CD4-positive, alpha-beta T cell (primary cell): ENCODE measurements at regions not wholly inside any gene's neighbourhood (a gene's known extent, or its start where the extent isn't known, plus 50 kb on each side); places are given as distances from the start of the nearest gene placed in this dataset.

ENCODE experiments used
- ATAC-seq: fragments of 200-7000 bp; cut with Tn5 transposase; one replicate; pipeline ENCODE4 v1.10.0; 2022; ENCODE audit warnings: mild to moderate bottlenecking; ENCODE audit not compliant: poor library complexity
- CTCF ChIA-PET: fragments of 350-600 bp; sonication (Branson Sonifier 250); formaldehyde crosslinking; loops from one replicate; lab custom pipeline; 2021; ENCODE audit warnings: antibody characterized with exemption, inconsistent platforms; lab: Charles Lee
- POLR2A ChIA-PET: fragments of 350-600 bp; sonication (Branson Sonifier 250); formaldehyde crosslinking; loops from one replicate; lab custom pipeline; 2021; ENCODE audit warnings: antibody characterized with exemption, inconsistent platforms; lab: Charles Lee
- DNase-seq, 14 experiments: peaks; one replicate each; pipeline ENCODE4 v3.0.0-alpha.2; 2013 to 2020; ENCODE audit warnings: mixed read lengths in 2 of 14
- H3K27ac ChIP-seq, 2 donors: one replicate each; pipeline versions ENCODE4 v1.5.1 to v1.7.0; 2013; ENCODE audit warnings: low read length in 2 of 2, low read depth in 1 of 2, mild to moderate bottlenecking in 1 of 2
- H3K27me3 ChIP-seq, 2 experiments: 1 replicate in 1 of 2; 2 replicates in 1 of 2; pipeline versions ENCODE4 v1.6.1 to v1.7.0; 2013; ENCODE audit warnings: low read length in 2 of 2, control low read depth in 1 of 2, mild to moderate bottlenecking in 1 of 2, moderate library complexity in 1 of 2; ENCODE audit not compliant: insufficient read depth in 2 of 2, control insufficient read depth in 1 of 2
- H3K36me3 ChIP-seq: one replicate; pipeline ENCODE4 v1.6.1; 2013; ENCODE audit warnings: low read length, control low read depth; ENCODE audit not compliant: insufficient read depth
- H3K4me1 ChIP-seq: one replicate; pipeline ENCODE4 v1.6.1; 2013; ENCODE audit warnings: low read length, control low read depth; ENCODE audit not compliant: insufficient read depth
- H3K4me3 ChIP-seq: one replicate; pipeline ENCODE4 v1.5.1; 2013; ENCODE audit warnings: mild to moderate bottlenecking, low read length, moderate library complexity
- H3K9me3 ChIP-seq, 2 experiments: 1 replicate in 1 of 2; 2 replicates in 1 of 2; pipeline versions ENCODE4 v1.6.1 to v1.7.0; 2013; ENCODE audit warnings: low read length in 2 of 2, mild to moderate bottlenecking in 2 of 2, control low read depth in 1 of 2, moderate library complexity in 1 of 2; ENCODE audit not compliant: control insufficient read depth in 1 of 2, insufficient read depth in 1 of 2
- H3K27ac Mint-ChIP-seq: one replicate; pipeline ENCODE4 v1.8.0; 2020; ENCODE audit warnings: mixed read lengths
- H3K27me3 Mint-ChIP-seq: one replicate; pipeline ENCODE4 v1.8.0; 2021; ENCODE audit warnings: mixed read lengths
- H3K36me3 Mint-ChIP-seq: one replicate; pipeline ENCODE4 v1.8.0; 2021; ENCODE audit warnings: low read depth, mixed read lengths
- H3K4me1 Mint-ChIP-seq: one replicate; pipeline ENCODE4 v1.8.0; 2021; ENCODE audit warnings: low read depth, mixed read lengths
- H3K4me3 Mint-ChIP-seq: one replicate; pipeline ENCODE4 v1.8.0; 2020; ENCODE audit warnings: mild to moderate bottlenecking, mixed read lengths
- H3K9me3 Mint-ChIP-seq: one replicate; pipeline ENCODE4 v1.8.0; 2020; ENCODE audit warnings: mixed read lengths
- CTCF ChIP-seq: fragments of 200-600 bp; IDR thresholded peaks from one replicate; pipeline ENCODE4 v1.8.0; 2022; ENCODE audit warnings: antibody characterized with exemption, mild to moderate bottlenecking
- intact Hi-C, 2 experiments: fragments of 100-400 bp; cut with DNase I in 1 of 2; cut with micrococcal nuclease in 1 of 2; formaldehyde crosslinking; loops; one replicate each; pipeline versions ENCODE4 v1.15.1 to v1.9.0; 2023 to 2025; cut with DNase I, micrococcal nuclease

GRCh38 chr6:45772886-45773495, 242.7 kb downstream of the CLIC5 start:
- Mint-ChIP-seq H3K27me3 (no peaks in the 10 kb centered on the region), H3K4me3 (no peak overlapping the region), H3K9me3 (no peaks in the 10 kb centered on the region), H3K27ac (no peak overlapping the region), H3K36me3 (no peaks in the 10 kb centered on the region), H3K4me1 (no peaks in the 10 kb centered on the region)
- H3K27ac ChIP-seq: no peak overlapping the region
- intact Hi-C loops: no loop called here
- DNase-seq (no peak), ATAC-seq (no peak)
- no peak overlapping the region for H3K4me3 ChIP-seq
- TF ChIP-seq CTCF: no peak
- H3K36me3 ChIP-seq: no peaks in the 10 kb centered on the region
- no peaks in the 10 kb centered on the region for H3K4me1 ChIP-seq
- ChIA-PET POLR2A (no interaction called here), CTCF (no interaction called here)
- no peaks in the 10 kb centered on the region for H3K9me3 ChIP-seq
- no peaks in the 10 kb centered on the region for H3K27me3 ChIP-seq

GRCh38 chr6:45772051-45772450, 243.6 kb downstream of the CLIC5 start:
- no peak overlapping the region for H3K4me3 Mint-ChIP-seq
- H3K4me1 ChIP-seq: no peaks in the 10 kb centered on the region

GRCh38 chr6:45763281-45763680, 252.4 kb downstream of the CLIC5 start:
- CTCF ChIA-PET: no interaction called here

More at GRCh38 chr6:45772051-45772450, 243.6 kb downstream of the CLIC5 start:
- H3K27me3 ChIP-seq: no peaks in the 10 kb centered on the region
- Mint-ChIP-seq H3K27me3 (no peaks in the 10 kb centered on the region), H3K27ac (no peak overlapping the region), H3K36me3 (no peaks in the 10 kb centered on the region), H3K9me3 (peaks cover 2% of the 10 kb centered on the region), H3K4me1 (no peaks in the 10 kb centered on the region)
- ChIA-PET POLR2A (no interaction called here), CTCF (no interaction called here)
- no peak for TF ChIP-seq CTCF
- DNase-seq (no peak), ATAC-seq (no peak)
- no peaks in the 10 kb centered on the region for H3K9me3 ChIP-seq
- no peak overlapping the region for H3K27ac ChIP-seq
- no peak overlapping the region for H3K4me3 ChIP-seq
- H3K36me3 ChIP-seq: no peaks in the 10 kb centered on the region
- intact Hi-C loops: no loop called here

More at GRCh38 chr6:45763281-45763680, 252.4 kb downstream of the CLIC5 start:
- H3K4me1 ChIP-seq: no peaks in the 10 kb centered on the region
- no peaks in the 10 kb centered on the region for H3K36me3 Mint-ChIP-seq
- peaks cover 11% of the 10 kb centered on the region for H3K9me3 Mint-ChIP-seq
- no peak overlapping the region for H3K27ac ChIP-seq
- H3K36me3 ChIP-seq: no peaks in the 10 kb centered on the region
- no peak overlapping the region for H3K4me3 Mint-ChIP-seq
- intact Hi-C loops: no loop called here
- H3K9me3 ChIP-seq: peaks cover 0 to 5% of the 10 kb centered on the region in 2 experiments
- no peaks in the 10 kb centered on the region for H3K27me3 Mint-ChIP-seq
- H3K27ac Mint-ChIP-seq: no peak overlapping the region
- H3K27me3 ChIP-seq: peaks cover 0 to 3% of the 10 kb centered on the region in 2 experiments
- POLR2A ChIA-PET: no interaction called here
- no peak for TF ChIP-seq CTCF
- no peak for DNase-seq
- H3K4me1 Mint-ChIP-seq: no peaks in the 10 kb centered on the region
- H3K4me3 ChIP-seq: no peak overlapping the region
- ATAC-seq: no peak
